ENCODE measurements at regions not wholly inside any gene's neighbourhood (a gene's known extent, or its start where the extent isn't known, plus 50 kb on each side); places are given as distances from the start of the nearest gene placed in this dataset.

GRCh38 chr7:68524126-68524525 is 1074.1 kb upstream of the AUTS2 start:
- TF ChIP-seq CTCF (conservative IDR thresholded peaks at IDR 0.05) (no peak), ZFX (IDR thresholded peaks at IDR 0.05) (no peak)

All from C4-2B (cell line).